ENCODE measurements at regions not wholly inside any gene's neighbourhood (a gene's known extent, or its start where the extent isn't known, plus 50 kb on each side); places are given as distances from the start of the nearest gene placed in this dataset.

DNA sequence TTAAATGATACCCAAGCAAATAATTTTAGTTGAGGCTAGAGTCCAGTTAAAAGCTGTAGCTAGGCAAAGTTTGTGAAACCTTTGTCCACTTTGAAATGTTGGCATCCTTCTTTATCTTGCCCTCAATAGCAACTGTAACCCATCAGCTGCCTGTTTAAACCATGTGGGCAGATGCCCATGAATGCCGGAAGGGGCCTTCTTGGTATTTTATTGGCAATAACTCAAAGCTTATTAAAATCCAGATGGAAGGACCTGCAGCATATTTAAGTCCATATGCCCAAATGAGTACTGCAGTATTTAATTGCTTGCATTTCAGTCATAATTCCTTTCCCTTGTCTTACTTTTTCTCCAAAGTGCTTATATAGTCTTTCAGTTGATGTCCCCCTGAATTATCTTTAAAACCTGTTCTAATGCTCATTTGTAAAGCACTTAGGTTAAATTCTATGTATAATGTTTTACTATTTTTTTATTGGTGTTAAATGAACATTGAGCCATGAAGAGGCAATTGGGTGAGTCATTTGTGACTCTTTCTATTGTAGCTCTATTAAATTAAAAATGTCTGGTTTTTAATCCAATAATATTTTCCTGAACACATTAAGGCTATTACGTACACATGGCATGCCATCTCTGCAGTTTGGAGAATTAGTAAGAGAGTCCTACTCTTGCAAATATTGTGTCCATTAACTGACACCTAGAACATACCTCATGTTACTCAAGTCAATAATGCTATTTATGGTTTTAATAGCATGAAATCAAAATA lies 225.3 kb downstream of the KCNJ2 start:
- no peaks in the 10 kb centered on the region for H3K27me3 Mint-ChIP-seq (ENCODE audit: unreplicated experiment)
- H3K4me3 Mint-ChIP-seq (ENCODE audit: unreplicated experiment): no peak overlapping the region
- no peaks in the 10 kb centered on the region for H3K36me3 Mint-ChIP-seq (ENCODE audit: unreplicated experiment)
- DNase-seq: no peak
- no peak overlapping the region for H3K27ac Mint-ChIP-seq (ENCODE audit: unreplicated experiment)
- TF ChIP-seq, protein P1, sequence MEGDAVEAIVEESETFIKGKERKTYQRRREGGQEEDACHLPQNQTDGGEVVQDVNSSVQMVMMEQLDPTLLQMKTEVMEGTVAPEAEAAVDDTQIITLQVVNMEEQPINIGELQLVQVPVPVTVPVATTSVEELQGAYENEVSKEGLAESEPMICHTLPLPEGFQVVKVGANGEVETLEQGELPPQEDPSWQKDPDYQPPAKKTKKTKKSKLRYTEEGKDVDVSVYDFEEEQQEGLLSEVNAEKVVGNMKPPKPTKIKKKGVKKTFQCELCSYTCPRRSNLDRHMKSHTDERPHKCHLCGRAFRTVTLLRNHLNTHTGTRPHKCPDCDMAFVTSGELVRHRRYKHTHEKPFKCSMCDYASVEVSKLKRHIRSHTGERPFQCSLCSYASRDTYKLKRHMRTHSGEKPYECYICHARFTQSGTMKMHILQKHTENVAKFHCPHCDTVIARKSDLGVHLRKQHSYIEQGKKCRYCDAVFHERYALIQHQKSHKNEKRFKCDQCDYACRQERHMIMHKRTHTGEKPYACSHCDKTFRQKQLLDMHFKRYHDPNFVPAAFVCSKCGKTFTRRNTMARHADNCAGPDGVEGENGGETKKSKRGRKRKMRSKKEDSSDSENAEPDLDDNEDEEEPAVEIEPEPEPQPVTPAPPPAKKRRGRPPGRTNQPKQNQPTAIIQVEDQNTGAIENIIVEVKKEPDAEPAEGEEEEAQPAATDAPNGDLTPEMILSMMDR (IDR thresholded peaks at IDR 0.05; ENCODE audit: partially characterized antibody, unreplicated experiment): no peak
- H3K4me1 Mint-ChIP-seq (ENCODE audit: low read depth, unreplicated experiment): no peaks in the 10 kb centered on the region
- peaks cover 3% of the 10 kb centered on the region for H3K9me3 Mint-ChIP-seq (ENCODE audit: unreplicated experiment)

DNA sequence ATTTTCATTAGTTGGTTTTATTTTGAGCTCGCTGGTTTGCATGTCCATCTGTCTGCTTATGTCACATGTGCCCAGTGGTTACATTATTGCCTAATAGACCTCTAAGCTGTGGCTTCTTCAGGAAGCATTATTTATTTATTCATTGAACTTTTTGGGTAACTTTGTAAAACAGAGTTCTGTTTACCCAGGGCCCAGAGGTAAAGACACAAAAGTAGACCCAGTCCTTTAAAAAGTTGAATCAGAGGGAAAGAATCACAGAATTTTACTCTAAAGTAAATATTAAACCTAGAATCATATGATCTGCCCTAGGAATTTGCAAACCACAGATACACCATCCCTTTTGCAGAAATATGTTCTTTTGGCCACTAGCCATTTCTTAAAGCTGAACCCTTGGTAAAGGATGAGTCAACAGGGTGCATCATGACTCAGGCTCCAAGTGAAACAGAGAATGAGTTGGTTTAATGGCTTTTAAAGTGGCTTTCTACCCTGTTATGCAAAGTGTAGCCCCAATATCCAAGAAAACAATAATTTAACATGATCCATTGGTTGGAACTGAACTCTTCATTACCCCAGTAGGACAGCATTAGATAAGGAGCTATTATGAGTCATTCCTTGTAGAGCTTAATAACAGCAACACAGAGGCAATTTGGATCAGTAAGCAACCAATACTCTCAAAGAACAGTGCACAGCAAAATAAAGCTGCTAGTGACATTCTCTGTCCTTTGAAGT lies 236.3 kb downstream of the KCNJ2 start:
- Mint-ChIP-seq H3K9me3 (ENCODE audit: unreplicated experiment) (no peaks in the 10 kb centered on the region), H3K27ac (ENCODE audit: unreplicated experiment) (no peak overlapping the region), H3K4me3 (ENCODE audit: unreplicated experiment) (no peak overlapping the region), H3K4me1 (ENCODE audit: low read depth, unreplicated experiment) (peaks cover 3% of the 10 kb centered on the region), H3K27me3 (ENCODE audit: unreplicated experiment) (no peaks in the 10 kb centered on the region), H3K36me3 (ENCODE audit: unreplicated experiment) (no peaks in the 10 kb centered on the region)
- TF ChIP-seq, protein P1 (IDR thresholded peaks at IDR 0.05; ENCODE audit: partially characterized antibody, unreplicated experiment): no peak
- no peak for DNase-seq

DNA sequence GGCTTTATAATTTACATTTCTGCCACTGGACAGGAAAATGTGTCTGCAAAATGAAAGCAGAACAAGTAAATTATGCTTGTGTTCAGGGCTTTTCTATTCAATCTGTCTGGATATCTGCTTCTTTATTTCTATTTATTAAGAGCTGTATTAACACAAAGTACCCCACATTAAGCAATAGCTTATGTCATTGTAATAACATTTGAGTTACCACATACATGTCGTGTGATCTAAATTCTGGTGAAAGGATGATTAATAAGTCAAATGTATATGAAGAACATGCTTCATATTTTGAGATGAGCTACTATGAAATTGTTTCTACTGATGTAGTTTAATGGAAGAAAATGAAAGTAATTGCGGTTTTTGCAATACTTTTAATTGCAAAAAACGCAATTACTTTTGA lies 238.2 kb downstream of the KCNJ2 start:
- no peak for DNase-seq
- TF ChIP-seq, protein P1 (IDR thresholded peaks at IDR 0.05; ENCODE audit: partially characterized antibody, unreplicated experiment): no peak
- no peaks in the 10 kb centered on the region for H3K36me3 Mint-ChIP-seq (ENCODE audit: unreplicated experiment)
- no peak overlapping the region for H3K27ac Mint-ChIP-seq (ENCODE audit: unreplicated experiment)
- H3K9me3 Mint-ChIP-seq (ENCODE audit: unreplicated experiment): no peaks in the 10 kb centered on the region
- no peak overlapping the region for H3K4me3 Mint-ChIP-seq (ENCODE audit: unreplicated experiment)
- H3K27me3 Mint-ChIP-seq (ENCODE audit: unreplicated experiment): no peaks in the 10 kb centered on the region
- peaks cover 3% of the 10 kb centered on the region for H3K4me1 Mint-ChIP-seq (ENCODE audit: low read depth, unreplicated experiment)

DNA sequence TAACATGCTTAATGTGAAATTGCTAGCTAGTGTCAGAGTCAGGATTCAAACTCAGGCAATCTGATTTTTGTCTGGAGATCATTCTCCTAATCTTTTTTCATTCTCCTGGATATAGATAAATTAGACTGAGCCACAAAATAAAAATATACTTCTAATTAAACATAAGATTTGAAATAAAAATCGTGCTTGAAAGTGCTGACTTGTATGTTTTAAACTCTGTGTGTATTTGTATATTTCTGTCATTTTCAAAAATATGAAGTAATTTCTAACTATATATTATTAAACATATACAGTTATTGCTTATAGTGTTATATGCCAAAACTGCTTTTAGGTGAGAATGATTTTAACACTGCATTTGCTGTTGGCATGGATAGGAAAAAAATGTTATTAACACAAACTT lies 239.4 kb downstream of the KCNJ2 start:
- no peaks in the 10 kb centered on the region for H3K27me3 Mint-ChIP-seq (ENCODE audit: unreplicated experiment)
- TF ChIP-seq, protein P1 (IDR thresholded peaks at IDR 0.05; ENCODE audit: partially characterized antibody, unreplicated experiment): no peak
- no peaks in the 10 kb centered on the region for H3K36me3 Mint-ChIP-seq (ENCODE audit: unreplicated experiment)
- H3K27ac Mint-ChIP-seq (ENCODE audit: unreplicated experiment): no peak overlapping the region
- no peak overlapping the region for H3K4me3 Mint-ChIP-seq (ENCODE audit: unreplicated experiment)
- DNase-seq: no peak
- H3K9me3 Mint-ChIP-seq (ENCODE audit: unreplicated experiment): no peaks in the 10 kb centered on the region
- peaks cover 3% of the 10 kb centered on the region for H3K4me1 Mint-ChIP-seq (ENCODE audit: low read depth, unreplicated experiment)

GRCh38 chr17:70414300-70414699 lies 245.0 kb downstream of the KCNJ2 start:
- TF ChIP-seq, protein P1 (IDR thresholded peaks at IDR 0.05; ENCODE audit: partially characterized antibody, unreplicated experiment): no peak
- no peaks in the 10 kb centered on the region for H3K9me3 Mint-ChIP-seq (ENCODE audit: unreplicated experiment)
- no peak overlapping the region for H3K27ac Mint-ChIP-seq (ENCODE audit: unreplicated experiment)
- no peaks in the 10 kb centered on the region for H3K27me3 Mint-ChIP-seq (ENCODE audit: unreplicated experiment)
- H3K4me3 Mint-ChIP-seq (ENCODE audit: unreplicated experiment): no peak overlapping the region
- DNase-seq: no peak
- H3K4me1 Mint-ChIP-seq (ENCODE audit: low read depth, unreplicated experiment): no peaks in the 10 kb centered on the region
- H3K36me3 Mint-ChIP-seq (ENCODE audit: unreplicated experiment): no peaks in the 10 kb centered on the region

All from glutamatergic neuron (in vitro differentiated cells).